ENCODE measurements at regions not wholly inside any gene's neighbourhood (a gene's known extent, or its start where the extent isn't known, plus 50 kb on each side); places are given as distances from the start of the nearest gene placed in this dataset.

- H3K4me3 ChIP-seq (ENCODE audit: low read depth, low read length) = no peak overlapping the region
- DNase-seq (ENCODE audit: low read depth) = no peak
- TF ChIP-seq CTCF (IDR thresholded peaks at IDR 0.05; ENCODE audit: insufficient read depth, low read depth, low read length) = no peak
These were observed 70.2 kb downstream of the RND3 start for GRCh38 chr2:150417278-150417677.

- H3K4me3 ChIP-seq (ENCODE audit: low read depth, low read length) = no peak overlapping the region
- DNase-seq (ENCODE audit: low read depth) = no peak
- TF ChIP-seq CTCF (IDR thresholded peaks at IDR 0.05; ENCODE audit: insufficient read depth, low read depth, low read length) = no peak
These were observed 72.4 kb downstream of the RND3 start for GRCh38 chr2:150415022-150415421.

- no peak for TF ChIP-seq CTCF (IDR thresholded peaks at IDR 0.05; ENCODE audit: insufficient read depth, low read depth, low read length)
- no peak overlapping the region for H3K4me3 ChIP-seq (ENCODE audit: low read depth, low read length)
- no peak for DNase-seq (ENCODE audit: low read depth)
These were observed 73.6 kb downstream of the RND3 start for GRCh38 chr2:150413910-150414309.

GRCh38 chr2:150413366-150413765 lies 74.1 kb downstream of the RND3 start:
- no peak for DNase-seq (ENCODE audit: low read depth)
- H3K4me3 ChIP-seq (ENCODE audit: low read depth, low read length) = no peak overlapping the region
- TF ChIP-seq CTCF (IDR thresholded peaks at IDR 0.05; ENCODE audit: insufficient read depth, low read depth, low read length) = no peak

GRCh38 chr2:150410809-150411208 lies 76.7 kb downstream of the RND3 start:
- H3K4me3 ChIP-seq (ENCODE audit: low read depth, low read length) = no peak overlapping the region
- peak; percentile 14 for DNase-seq (ENCODE audit: low read depth)
- TF ChIP-seq CTCF (IDR thresholded peaks at IDR 0.05; ENCODE audit: insufficient read depth, low read depth, low read length) = no peak

GRCh38 chr2:150409196-150409595 lies 78.3 kb downstream of the RND3 start:
- H3K4me3 ChIP-seq (ENCODE audit: low read depth, low read length) = no peak overlapping the region
- TF ChIP-seq CTCF (IDR thresholded peaks at IDR 0.05; ENCODE audit: insufficient read depth, low read depth, low read length) = no peak
- peak; percentile 85 for DNase-seq (ENCODE audit: low read depth)

- no peak for TF ChIP-seq CTCF (IDR thresholded peaks at IDR 0.05; ENCODE audit: insufficient read depth, low read depth, low read length)
- no peak for DNase-seq (ENCODE audit: low read depth)
- peak overlapping the region; percentile 26 for H3K4me3 ChIP-seq (ENCODE audit: low read depth, low read length)
These were observed 83.3 kb downstream of the RND3 start for GRCh38 chr2:150404147-150404546.
